ENCODE measurements at regions not wholly inside any gene's neighbourhood (a gene's known extent, or its start where the extent isn't known, plus 50 kb on each side); places are given as distances from the start of the nearest gene placed in this dataset.

- no peak for DNase-seq
Observed at GRCh38 chr16:51034481-51035109, 116.5 kb downstream of the SALL1 start.

GRCh38 chr16:51031598-51031997, 119.5 kb downstream of the SALL1 start:
- DNase-seq: no peak

DNA sequence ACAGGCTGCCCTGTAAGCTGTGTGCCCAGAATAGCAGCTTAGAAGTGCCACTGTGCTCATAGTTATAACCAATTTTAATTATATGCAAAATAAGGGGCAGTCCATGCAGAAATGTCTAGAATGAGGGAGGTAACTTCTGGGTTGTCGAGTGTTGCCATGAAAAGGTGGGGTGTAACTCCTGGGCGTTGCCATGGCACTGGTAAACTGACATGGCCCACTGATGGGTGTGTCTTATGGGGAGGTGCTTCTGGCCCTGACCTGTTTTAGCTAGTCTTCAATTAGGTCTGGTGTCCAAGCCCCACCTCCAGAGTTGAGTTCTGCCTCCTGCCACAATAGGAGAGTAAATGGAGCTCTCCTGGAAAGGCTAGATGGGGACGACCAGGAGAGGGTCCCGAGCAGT, 120.6 kb downstream of the SALL1 start:
- DNase-seq: no peak

DNA sequence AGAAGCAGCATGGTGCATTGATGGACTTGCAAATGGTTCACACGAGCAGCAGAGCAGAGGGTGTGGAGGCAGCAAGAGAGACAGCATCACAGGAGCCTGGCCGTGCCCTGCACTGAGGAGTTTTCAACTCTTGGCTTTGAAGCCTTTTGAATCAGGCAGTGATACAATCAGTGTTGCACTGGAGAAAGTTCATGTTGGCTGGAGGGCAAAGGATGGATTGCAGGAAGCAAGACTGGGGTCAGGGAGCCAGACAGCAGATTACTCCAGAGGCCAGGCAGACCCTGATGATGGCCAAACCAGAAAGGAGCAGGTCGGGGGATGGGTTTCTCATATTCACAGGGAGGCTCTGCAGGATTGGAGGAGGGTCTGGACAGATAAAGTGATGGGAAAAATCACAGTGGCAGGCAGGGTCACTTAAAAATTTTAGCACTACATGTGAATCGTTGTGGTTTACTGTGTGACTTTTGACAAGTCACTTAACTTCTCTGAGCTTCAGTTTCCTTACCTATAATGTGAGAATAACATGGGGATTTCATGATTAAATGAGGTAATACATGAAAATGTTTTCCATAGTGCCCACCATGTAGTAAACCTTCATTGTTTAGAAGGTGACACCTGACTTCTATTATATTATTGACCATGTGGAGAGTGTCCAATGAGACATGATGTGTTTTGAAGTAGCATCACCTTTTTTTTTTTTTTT, 125.3 kb downstream of the SALL1 start:
- no peak for DNase-seq

DNA sequence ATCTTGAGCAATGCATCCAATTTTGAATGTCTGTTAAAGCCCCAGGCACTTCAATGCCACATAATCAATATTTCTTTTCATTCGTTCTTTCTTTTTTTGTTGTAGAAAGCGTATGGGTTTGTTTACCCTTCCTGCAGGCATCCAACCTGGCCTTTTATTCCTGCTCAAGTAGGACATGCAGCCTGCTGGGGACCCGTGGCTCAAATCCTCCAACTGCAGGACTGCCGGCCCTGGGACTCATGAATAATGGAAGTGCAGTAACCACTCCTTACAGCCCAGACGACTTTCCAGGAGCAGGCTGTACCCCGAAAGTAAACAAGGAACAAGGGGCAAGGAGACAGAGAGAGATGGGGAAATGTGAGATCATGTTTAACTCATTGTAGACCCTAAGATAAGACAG, 126.4 kb downstream of the SALL1 start:
- DNase-seq: no peak

- DNase-seq: no peak
Observed at GRCh38 chr16:51022955-51023354, 128.1 kb downstream of the SALL1 start.

DNA sequence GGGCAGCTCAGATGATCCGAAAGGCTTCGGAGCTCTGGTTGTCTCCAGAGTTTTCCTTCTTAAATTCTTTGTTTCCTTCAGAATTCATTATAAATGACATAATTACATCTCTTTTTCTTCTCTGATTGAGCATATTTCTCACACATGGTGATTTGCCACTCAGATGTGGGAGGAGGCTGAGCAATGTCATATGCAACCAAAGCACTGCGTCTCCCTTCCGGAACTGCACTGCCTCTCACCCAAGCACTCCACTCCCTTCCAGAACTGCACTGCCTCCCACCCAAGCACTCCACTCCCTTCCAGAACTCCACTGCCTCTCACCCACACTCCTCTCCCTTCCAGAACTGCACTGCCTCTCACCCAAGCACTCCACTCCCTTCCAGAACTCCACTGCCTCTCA, 131.5 kb downstream of the SALL1 start:
- no peak for DNase-seq

- no peak for DNase-seq
Observed at GRCh38 chr16:51017969-51018368, 133.1 kb downstream of the SALL1 start.

- DNase-seq: no peak
Observed at GRCh38 chr16:51012396-51012795, 138.7 kb downstream of the SALL1 start.

- DNase-seq: no peak
Observed at GRCh38 chr16:51010817-51011216, 140.3 kb downstream of the SALL1 start.

GRCh38 chr16:51009813-51010212, 141.3 kb downstream of the SALL1 start:
- no peak for DNase-seq

DNA sequence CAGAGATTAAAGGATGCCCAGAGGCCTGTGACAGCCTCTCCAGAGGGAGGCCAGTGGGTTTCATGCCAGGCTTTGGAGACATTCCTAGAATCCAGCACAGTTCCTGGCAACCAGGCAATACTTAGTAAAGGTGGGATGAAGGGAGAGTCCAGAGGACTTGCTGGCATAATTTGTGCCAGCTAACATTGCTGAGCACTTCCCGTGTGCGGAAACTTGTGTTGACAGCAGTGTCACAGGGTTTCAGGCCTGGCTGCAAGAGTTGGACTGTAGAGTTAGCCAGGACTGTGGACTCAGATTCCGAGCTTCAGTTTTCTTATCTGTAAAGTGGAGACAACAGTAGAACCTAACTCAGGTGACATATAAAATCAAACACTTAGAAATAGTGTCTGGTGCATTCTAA, 141.7 kb downstream of the SALL1 start:
- no peak for DNase-seq

DNA sequence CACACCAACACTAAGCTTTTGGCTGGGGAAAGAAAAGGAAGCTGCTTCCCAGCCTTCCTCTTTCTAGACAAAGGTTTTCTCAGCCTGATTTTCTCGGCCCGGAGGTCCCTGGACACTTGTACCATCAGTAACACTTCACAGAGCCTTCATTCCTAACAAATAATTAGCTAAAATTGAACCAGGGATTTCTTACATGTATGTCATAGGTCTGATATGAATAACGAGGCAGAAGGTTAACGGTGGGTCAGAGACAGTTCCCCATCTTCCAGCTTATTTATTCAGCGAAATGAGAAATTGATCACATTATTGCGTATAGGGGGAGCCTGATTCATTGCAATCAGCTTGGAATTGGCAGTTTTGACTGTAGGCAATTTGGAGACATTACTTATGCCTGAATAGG, 142.5 kb downstream of the SALL1 start:
- no peak for DNase-seq

GRCh38 chr16:51008037-51008436, 143.0 kb downstream of the SALL1 start:
- DNase-seq: no peak

DNA sequence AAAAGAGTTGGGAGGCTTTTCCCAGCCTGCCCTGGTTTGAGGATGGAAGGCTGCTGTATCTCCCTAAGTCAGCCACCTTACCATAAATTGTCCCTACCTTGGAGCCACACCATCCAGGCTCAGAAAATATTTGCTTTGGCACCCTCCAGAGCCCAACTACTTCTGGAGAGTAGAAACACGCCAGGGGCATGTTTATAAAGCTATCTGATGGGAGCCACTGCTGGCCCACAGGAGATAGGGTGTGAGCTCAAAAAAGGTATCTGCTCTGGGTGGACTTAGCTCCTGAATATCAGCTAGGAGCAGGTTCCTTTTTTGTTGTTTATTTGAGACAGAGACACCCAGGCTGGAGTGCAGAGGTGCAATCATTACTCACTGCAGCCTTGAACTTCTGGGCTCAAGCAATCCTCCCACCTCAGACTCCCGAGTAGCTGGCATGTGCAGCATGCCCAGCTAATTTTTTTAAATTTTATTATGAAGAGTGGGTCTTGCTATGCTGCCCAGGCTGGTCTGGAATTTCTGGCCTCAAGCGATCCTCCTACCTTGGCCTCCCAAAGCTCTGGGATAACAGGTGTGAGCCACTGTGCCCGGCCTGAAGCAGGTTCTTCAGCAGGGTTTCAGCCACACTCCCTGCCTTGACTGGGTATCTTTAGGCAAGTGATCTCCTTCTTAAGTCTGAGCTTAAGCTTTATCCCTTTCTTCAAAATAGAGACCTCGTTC, 147.1 kb downstream of the SALL1 start:
- peak; percentile 8 for DNase-seq

DNA sequence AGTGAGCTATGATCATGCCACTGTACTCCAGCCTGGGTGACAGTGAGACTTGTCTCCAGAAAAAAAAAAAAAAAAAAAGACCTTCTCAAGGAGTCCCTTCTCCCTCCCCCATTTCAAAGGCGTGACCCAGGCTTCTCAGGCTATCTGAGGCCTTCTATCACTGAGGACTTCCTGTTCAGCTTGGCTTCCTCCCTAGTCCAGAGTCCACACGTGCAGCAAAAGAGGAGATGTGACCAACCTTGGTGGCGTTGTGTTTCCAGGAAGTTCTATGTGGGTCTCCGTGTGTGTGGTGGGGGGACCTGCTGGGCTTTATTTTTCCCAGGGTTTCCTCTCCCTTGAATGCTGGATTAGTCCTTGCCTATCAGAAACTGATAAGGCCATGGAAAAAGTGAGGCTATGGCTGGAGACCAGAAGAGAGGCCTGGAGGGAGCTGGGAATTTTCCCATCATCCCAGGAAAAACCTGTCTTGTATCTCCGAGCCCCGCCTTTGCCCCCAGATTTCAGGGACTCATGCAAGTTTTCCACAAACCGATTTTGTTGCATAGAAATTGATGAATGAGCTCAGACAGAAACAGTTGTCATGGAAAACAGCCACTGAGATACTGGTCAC, 148.1 kb downstream of the SALL1 start:
- DNase-seq: peak; percentile 8

DNA sequence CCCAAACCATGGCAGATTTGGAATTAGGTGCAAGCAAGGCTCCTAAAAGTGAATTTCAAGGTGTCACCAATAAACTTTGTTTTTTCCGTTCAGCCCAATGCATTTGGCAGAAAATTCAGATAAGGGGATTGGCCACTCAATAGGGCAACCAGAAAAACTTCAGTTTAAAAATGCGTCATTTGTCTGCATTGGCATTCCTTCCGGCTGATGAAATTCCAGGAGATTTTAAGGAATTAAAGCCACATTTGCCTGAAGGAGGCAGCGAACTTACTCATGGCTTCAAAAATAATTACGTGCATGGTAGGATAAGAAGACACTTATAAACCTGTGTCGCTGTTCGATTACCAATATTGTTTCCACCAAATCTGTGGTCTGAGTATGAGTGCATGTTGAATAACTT, 151.9 kb downstream of the SALL1 start:
- DNase-seq: no peak

DNA sequence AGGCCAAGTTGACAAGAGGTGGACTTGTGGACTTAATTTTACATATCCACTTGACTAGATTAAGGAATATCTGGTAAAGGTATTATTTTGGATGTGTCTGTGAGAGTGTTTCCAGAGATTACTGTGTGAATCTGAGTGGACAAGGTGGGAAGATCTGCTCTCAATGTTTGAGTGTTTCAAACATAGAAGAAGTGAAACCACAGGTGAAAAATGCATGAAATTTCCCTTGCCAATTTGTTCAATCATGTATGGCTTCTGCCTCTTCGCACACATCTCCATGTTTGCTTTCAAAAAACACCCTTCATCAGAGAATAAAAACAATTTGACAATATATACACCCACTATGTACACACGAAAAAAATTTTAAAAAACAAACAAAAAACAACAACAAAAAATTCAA, 152.7 kb downstream of the SALL1 start:
- no peak for DNase-seq

DNA sequence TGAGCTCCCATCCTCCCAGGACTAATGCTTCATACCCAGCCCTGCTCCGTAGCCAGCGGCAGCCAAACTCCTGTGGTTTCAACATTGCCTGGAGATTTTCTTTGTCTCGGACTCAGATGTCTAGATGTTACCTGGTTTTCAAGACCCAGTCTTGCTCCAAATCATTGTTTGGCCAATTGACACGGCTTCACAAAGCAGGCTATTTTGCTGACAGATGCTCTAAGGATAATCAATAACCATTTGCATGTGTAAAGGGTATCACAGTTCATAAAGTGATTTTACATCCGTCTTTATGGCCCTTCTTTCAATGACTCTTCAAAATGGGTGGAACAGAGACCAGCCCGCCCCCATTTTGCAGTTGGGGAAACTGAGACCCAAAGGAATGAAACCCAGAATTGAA, 153.4 kb downstream of the SALL1 start:
- DNase-seq: no peak

DNA sequence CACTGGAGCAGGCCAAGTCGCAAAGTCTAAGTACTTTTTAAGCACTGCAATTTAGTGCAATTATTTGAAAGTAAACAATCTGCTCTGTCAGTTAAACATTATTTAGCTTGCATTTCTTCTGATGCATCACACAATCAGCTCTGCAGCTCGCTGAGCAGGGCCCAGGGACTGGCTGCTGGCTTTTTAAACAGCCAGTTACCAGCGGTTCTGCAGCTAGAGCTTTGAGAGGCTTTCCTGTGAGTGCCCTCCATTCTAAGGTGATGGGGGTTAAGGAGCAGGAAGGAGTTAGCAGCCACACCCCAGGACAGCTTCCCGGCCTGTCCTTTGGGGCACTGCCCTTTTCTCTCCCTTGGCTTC, 154.3 kb downstream of the SALL1 start:
- no peak for DNase-seq

DNA sequence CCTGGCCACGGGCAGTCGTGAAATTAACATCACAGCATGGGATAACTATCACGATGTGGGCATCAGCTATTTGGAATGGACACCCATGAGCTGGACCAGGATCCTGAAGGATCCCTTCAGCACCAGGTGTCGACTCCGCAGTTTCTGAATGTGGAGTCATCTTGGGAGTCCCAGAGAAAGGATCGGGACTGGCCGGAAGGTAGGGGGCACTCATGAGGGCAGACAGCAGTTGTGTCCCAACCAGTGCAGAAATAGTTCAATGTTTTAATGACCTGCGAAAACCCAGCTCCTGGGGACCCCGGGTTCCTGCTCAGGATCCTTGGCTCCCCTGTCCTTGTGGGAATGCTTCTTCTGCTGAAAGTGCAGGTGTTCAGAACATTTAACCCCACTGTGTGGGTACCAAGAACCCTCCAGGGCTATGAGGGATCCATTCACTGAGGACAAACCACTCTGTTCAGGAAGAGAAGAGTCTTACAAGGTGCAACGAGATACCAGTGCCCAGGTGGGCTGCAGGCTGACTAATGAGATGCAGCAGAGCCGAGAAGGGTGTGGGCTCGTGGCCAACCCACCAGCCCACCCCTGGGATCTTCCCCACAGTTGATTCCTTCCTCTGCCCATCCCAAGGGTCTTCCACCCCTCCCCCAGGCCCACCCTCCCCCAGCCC, 154.8 kb downstream of the SALL1 start:
- DNase-seq: no peak

DNA sequence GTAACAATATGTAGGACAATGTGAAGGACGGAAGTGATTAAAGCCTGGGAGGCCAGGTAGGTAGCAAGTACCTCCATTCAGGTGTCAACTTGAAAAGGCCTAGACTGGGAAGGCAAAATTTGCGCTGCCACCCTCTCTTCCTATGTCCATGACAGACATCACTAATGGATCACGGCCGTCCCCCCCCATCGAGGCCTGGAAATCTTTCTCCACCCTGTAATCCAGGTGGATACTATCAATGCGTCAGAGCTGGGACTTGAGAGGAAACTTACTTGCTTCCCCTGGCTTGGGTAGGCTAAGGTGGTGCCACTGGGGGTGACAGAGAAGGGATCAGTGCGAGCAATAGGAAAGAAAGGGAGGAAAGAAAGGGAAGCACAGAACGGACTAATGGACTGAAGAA, 156.1 kb downstream of the SALL1 start:
- no peak for DNase-seq

- DNase-seq: no peak
Observed at GRCh38 chr16:50992350-50993032, 158.6 kb downstream of the SALL1 start.

Measured in hematopoietic multipotent progenitor cell treated with erythropoietin and hydrocortisone succinate and interleukin-3 and kit ligand, for 8 days (in vitro differentiated cells).